Neuronal stem cell (in vitro differentiated cells): ENCODE measurements at regions not wholly inside any gene's neighbourhood (a gene's known extent, or its start where the extent isn't known, plus 50 kb on each side); places are given as distances from the start of the nearest gene placed in this dataset.
"Not testable (repeated sequence)": the region's sequence is repeated elsewhere in the genome, so short reads cannot be mapped to it uniquely, and the experiment has no call there.

ENCODE experiments used
- DNase-seq: peaks from one replicate; pipeline ENCODE4 v3.0.0-alpha.2; 2013; ENCODE audit warnings: low spot score
- H2AFZ ChIP-seq: one replicate; pipeline ENCODE4 v1.6.1; 2013; ENCODE audit warnings: mild to moderate bottlenecking, low read length, inconsistent platforms
- H2AK5ac ChIP-seq: 2 replicates; pipeline ENCODE4 v1.6.1; 2013; ENCODE audit warnings: low read depth, mild to moderate bottlenecking, inconsistent platforms, low read length, moderate library complexity, mixed read lengths
- H2BK120ac ChIP-seq: 2 replicates; pipeline ENCODE4 v1.6.1; 2013; ENCODE audit warnings: low read depth, mild to moderate bottlenecking, inconsistent platforms, low read length, moderate library complexity, mixed read lengths
- H2BK12ac ChIP-seq: one replicate; pipeline ENCODE4 v1.6.1; 2013; ENCODE audit warnings: low read length, inconsistent platforms
- H2BK15ac ChIP-seq: 2 replicates; pipeline ENCODE4 v1.6.1; 2013; ENCODE audit warnings: mild to moderate bottlenecking, low read length, inconsistent platforms, mixed read lengths
- H2BK5ac ChIP-seq: one replicate; pipeline ENCODE4 v1.6.1; 2013; ENCODE audit warnings: inconsistent platforms, mild to moderate bottlenecking, low read length, moderate library complexity
- H3K14ac ChIP-seq: one replicate; pipeline ENCODE4 v1.6.1; 2013; ENCODE audit warnings: low read length, inconsistent platforms
- H3K18ac ChIP-seq: 2 replicates; pipeline ENCODE4 v1.6.1; 2013; ENCODE audit warnings: low read length, inconsistent platforms
- H3K23ac ChIP-seq: 2 replicates; pipeline ENCODE4 v1.6.1; 2013; ENCODE audit warnings: low read depth, mild to moderate bottlenecking, mixed read lengths, low read length, inconsistent platforms; ENCODE audit not compliant: poor library complexity
- H3K27ac ChIP-seq: replicated peaks from 3 replicates; pipeline ENCODE4 v1.5.1; 2013; ENCODE audit warnings: low read length, inconsistent platforms
- H3K27me3 ChIP-seq, 3 experiments: 2 replicates each; pipeline ENCODE4 v1.6.1; 2013; ENCODE audit warnings: low read length in 3 of 3, mild to moderate bottlenecking in 2 of 3, inconsistent platforms in 1 of 3, low read depth in 1 of 3, mixed read lengths in 1 of 3, moderate library complexity in 1 of 3; ENCODE audit not compliant: control insufficient read depth in 3 of 3, insufficient read depth in 3 of 3
- H3K36me3 ChIP-seq, 2 donors: replicated peaks in 1 of 2; 2 replicates each; pipeline ENCODE4 v1.6.1; 2013; ENCODE audit warnings: low read length in 2 of 2; ENCODE audit not compliant: control insufficient read depth in 2 of 2, insufficient read depth in 2 of 2
- H3K4ac ChIP-seq: 2 replicates; pipeline ENCODE4 v1.6.1; 2013; ENCODE audit warnings: inconsistent platforms, mild to moderate bottlenecking, low read length, moderate library complexity
- H3K4me1 ChIP-seq, 2 donors: 1 replicate in 1 of 2; 2 replicates in 1 of 2; pipeline ENCODE4 v1.6.1; 2013; ENCODE audit warnings: low read length in 2 of 2, low read depth in 1 of 2; ENCODE audit not compliant: control insufficient read depth in 2 of 2, insufficient read depth in 1 of 2
- H3K4me2 ChIP-seq: one replicate; pipeline ENCODE4 v1.6.1; 2013; ENCODE audit warnings: mild to moderate bottlenecking, low read length, inconsistent platforms; ENCODE audit not compliant: insufficient read depth, poor library complexity, severe bottlenecking
- H3K4me3 ChIP-seq, 2 donors: 2 replicates each; pipeline ENCODE4 v1.5.1; 2013; ENCODE audit warnings: low read length in 2 of 2, mild to moderate bottlenecking in 2 of 2, inconsistent platforms in 1 of 2, moderate library complexity in 1 of 2
- H3K79me1 ChIP-seq: one replicate; pipeline ENCODE4 v1.6.1; 2013; ENCODE audit warnings: low read depth, mild to moderate bottlenecking, inconsistent platforms, low read length, moderate library complexity
- H3K9ac ChIP-seq: one replicate; pipeline ENCODE4 v1.6.1; 2013; ENCODE audit warnings: mild to moderate bottlenecking, low read depth, low read length, inconsistent platforms; ENCODE audit not compliant: poor library complexity
- H3K9me3 ChIP-seq, 2 donors: replicated peaks in 1 of 2; 2 replicates each; pipeline versions ENCODE3 to v1.6.1; 2013; ENCODE audit warnings: low read length in 2 of 2, mild to moderate bottlenecking in 2 of 2, inconsistent platforms in 1 of 2, low read depth in 1 of 2, mixed read lengths in 1 of 2, moderate library complexity in 1 of 2; ENCODE audit not compliant: control insufficient read depth in 2 of 2, insufficient read depth in 1 of 2
- H4K8ac ChIP-seq: one replicate; pipeline ENCODE4 v1.6.1; 2013; ENCODE audit warnings: low read depth, mild to moderate bottlenecking, inconsistent platforms, low read length, moderate library complexity
- H4K91ac ChIP-seq: one replicate; pipeline ENCODE4 v1.6.1; 2013; ENCODE audit warnings: low read length, low read depth, mild to moderate bottlenecking, inconsistent platforms; ENCODE audit not compliant: poor library complexity
- WGBS, 2 donors: extraction: QIAGEN DNeasy Blood & Tissue Kit; methylation state at CpG; one replicate each; pipeline ENCODE4 v1.1.7; 2013; ENCODE audit warnings: missing lambda C conversion rate in 2 of 2, mixed read lengths in 1 of 2; ENCODE audit not compliant: insufficient read length in 2 of 2, insufficient replicate concordance in 1 of 2; ENCODE audit errors: extremely low coverage in 2 of 2; 5-methylcytosine and 5-hydroxymethylcytosine counted together

DNA sequence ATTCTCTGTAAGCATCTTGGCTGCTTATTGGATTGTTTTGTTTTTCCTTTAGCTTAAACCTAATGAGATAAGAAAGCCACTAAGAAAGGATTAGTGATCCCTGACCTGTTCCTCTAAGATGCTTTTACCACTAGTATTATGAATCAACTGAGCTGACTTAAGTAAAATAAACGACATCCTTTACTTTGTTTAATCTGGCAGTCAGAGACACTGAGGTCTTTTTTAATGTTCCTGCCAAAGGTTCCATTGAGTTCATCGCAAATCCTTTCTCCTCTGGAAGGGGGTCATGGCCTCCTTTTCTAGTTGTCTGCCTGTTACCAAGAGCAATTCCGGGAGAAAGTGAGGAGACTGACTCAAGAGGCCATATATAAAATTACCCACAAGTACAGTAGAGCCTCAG lies 1038.3 kb upstream of the SLIT2 start:
- Histone ChIP-seq H3K27me3 (no peaks in the 10 kb centered on the region), H3K27ac (no peak overlapping the region), H3K4ac (no peak overlapping the region), H3K79me1 (no peaks in the 10 kb centered on the region), H3K4me1 (peaks cover 6 to 19% of the 10 kb centered on the region in 2 donors), H4K91ac (no peak overlapping the region), H3K14ac (no peak overlapping the region), H2BK15ac (no peak overlapping the region), H4K8ac (no peak overlapping the region), H3K9ac (no peak overlapping the region), H2AK5ac (no peak overlapping the region), H3K9me3 (peaks cover 0 to 6% of the 10 kb centered on the region in 2 donors), H2BK12ac (no peak overlapping the region), H2AFZ (no peak overlapping the region), H2BK120ac (no peak overlapping the region), H3K23ac (no peak overlapping the region), H3K18ac (no peak overlapping the region), H2BK5ac (no peak overlapping the region), H3K4me3 (no peak overlapping the region), H3K36me3 (no peaks in the 10 kb centered on the region), H3K4me2 (no peak overlapping the region)
- no CpG with 5 or more reads among the region's 3 CpGs for WGBS, 2 donors
- peak; percentile 36 for DNase-seq

DNA sequence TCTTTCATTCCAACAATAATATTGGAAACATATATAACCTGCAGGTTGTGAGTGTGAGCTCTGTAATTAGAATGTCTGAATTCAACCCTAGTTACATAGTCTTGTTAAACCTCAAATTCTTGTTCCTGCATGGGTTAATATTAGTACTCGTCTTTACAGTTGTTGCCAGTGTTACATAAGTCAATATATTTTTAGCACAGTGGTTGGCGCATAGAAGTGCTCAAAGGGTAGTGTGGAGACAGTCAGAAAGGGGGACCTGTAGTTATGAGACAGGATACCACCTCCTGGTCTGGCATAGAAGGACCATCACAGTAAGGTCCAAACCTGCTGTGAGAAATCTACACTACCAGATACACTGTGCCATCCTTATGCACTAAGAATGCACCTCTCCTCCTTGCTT lies 1045.9 kb upstream of the SLIT2 start:
- H2AFZ ChIP-seq = no peak overlapping the region

DNA sequence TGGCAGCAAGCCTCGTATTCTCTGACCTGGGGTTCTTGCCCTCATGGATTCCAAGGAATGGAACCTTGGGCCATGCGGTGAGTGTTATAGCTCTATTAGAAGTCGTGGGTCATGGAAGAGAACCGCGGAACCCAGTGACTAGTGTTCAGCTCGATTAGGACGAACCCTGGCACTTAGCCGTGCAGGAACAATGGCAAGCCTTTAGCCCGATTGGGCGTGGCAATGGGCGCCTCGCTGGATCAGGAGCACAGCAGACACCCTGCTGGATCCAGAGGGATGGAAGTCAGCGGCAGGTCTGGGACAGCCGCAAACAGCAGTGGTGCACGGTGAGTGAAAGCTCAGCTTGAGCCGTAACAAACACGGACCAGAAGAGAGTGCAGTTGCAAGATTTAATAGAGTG lies 1053.9 kb upstream of the SLIT2 start:
- H2AK5ac ChIP-seq, H3K23ac ChIP-seq, H3K36me3 ChIP-seq, H3K18ac ChIP-seq, H3K9me3 ChIP-seq, H3K14ac ChIP-seq, H3K4ac ChIP-seq, H4K8ac ChIP-seq, H2BK15ac ChIP-seq, H2BK12ac ChIP-seq, H2BK5ac ChIP-seq, H2BK120ac ChIP-seq, H3K27me3 ChIP-seq, H3K4me3 ChIP-seq, DNase-seq, H3K79me1 ChIP-seq, H4K91ac ChIP-seq, H3K9ac ChIP-seq, H3K27ac ChIP-seq, H2AFZ ChIP-seq, H3K4me2 ChIP-seq: not testable (repeated sequence)
- no CpG with 5 or more reads among the region's 17 CpGs for WGBS, 2 donors
- H3K4me1 ChIP-seq = peaks cover 8 to 17% of the 10 kb centered on the region in 2 donors

More for the DNA sequence above, 1045.9 kb upstream of the SLIT2 start:
- no peak overlapping the region for H4K8ac ChIP-seq
- H3K23ac ChIP-seq = no peak overlapping the region
- H3K36me3 ChIP-seq = no peaks in the 10 kb centered on the region
- no peak overlapping the region for H2BK120ac ChIP-seq
- no CpG with 5 or more reads among the region's 2 CpGs for WGBS, 2 donors
- DNase-seq = no peak
- no peak overlapping the region for H2BK15ac ChIP-seq
- no peak overlapping the region for H3K4ac ChIP-seq
- H4K91ac ChIP-seq = no peak overlapping the region
- H3K14ac ChIP-seq = no peak overlapping the region
- no peak overlapping the region for H3K4me3 ChIP-seq
- no peak overlapping the region for H3K27ac ChIP-seq
- H2BK12ac ChIP-seq = no peak overlapping the region
- no peak overlapping the region for H2BK5ac ChIP-seq
- peaks cover 0 to 17% of the 10 kb centered on the region in 2 donors for H3K9me3 ChIP-seq
- H3K4me1 ChIP-seq = no peaks in the 10 kb centered on the region
- no peaks in the 10 kb centered on the region for H3K27me3 ChIP-seq
- H2AK5ac ChIP-seq = no peak overlapping the region
- H3K18ac ChIP-seq = no peak overlapping the region
- no peak overlapping the region for H3K4me2 ChIP-seq
- no peak overlapping the region for H3K9ac ChIP-seq
- H3K79me1 ChIP-seq = no peaks in the 10 kb centered on the region

DNA sequence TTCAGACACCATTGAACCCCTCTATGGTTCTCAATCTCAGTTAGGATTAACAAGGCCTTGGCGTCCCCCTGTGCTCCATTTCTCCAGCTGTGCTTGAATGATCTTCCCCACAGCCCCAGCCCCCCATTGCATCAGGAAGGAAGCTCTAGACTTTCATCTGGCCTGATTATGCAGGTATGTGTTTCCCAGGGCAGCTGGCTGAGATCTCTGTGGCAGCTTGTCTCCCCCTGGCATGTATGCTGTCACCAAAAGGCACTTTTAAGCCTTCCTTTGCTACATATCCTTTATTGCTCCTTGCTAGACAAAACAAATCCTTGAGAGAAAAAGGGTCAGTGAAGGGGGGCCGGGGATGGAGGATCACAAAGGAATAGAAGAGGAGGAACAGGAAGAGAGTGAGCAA lies 1056.0 kb upstream of the SLIT2 start:
- Histone ChIP-seq H3K4me2 (no peak overlapping the region), H3K18ac (no peak overlapping the region), H3K79me1 (no peaks in the 10 kb centered on the region), H2AFZ (peak overlapping the region; percentile 51), H3K4ac (no peak overlapping the region), H2BK120ac (no peak overlapping the region), H2BK5ac (no peak overlapping the region), H3K36me3 (no peaks in the 10 kb centered on the region), H2BK12ac (no peak overlapping the region), H3K27ac (no peak overlapping the region), H3K9ac (no peak overlapping the region), H2AK5ac (no peak overlapping the region), H3K4me3 (no peak overlapping the region), H3K4me1 (peaks cover 8 to 23% of the 10 kb centered on the region in 2 donors), H3K9me3 (no peaks in the 10 kb centered on the region), H3K27me3 (no peaks in the 10 kb centered on the region), H4K91ac (no peak overlapping the region), H4K8ac (no peak overlapping the region), H3K14ac (no peak overlapping the region), H2BK15ac (no peak overlapping the region), H3K23ac (no peak overlapping the region)
- no CpG with 5 or more reads among the region's 2 CpGs for WGBS, 2 donors
- peak; percentile 30 for DNase-seq
